HEK293 (cell line): ENCODE measurements at regions not wholly inside any gene's neighbourhood (a gene's known extent, or its start where the extent isn't known, plus 50 kb on each side); places are given as distances from the start of the nearest gene placed in this dataset.
"Not testable (repeated sequence)": the region's sequence is repeated elsewhere in the genome, so short reads cannot be mapped to it uniquely, and the experiment has no call there.

Experiments
- CTCF ChIA-PET: fragments of 350-600 bp; formaldehyde crosslinking; extraction: SDS; loops from one replicate; lab custom pipeline; 2021; ENCODE audit warnings: antibody characterized with exemption; lab: Yijun Ruan, JAX
- POLR2A ChIA-PET: fragments of 300-600 bp; formaldehyde crosslinking; extraction: SDS; loops from one replicate; lab custom pipeline; 2020; ENCODE audit warnings: antibody characterized with exemption, inconsistent platforms; lab: Yijun Ruan, JAX
- H3K27ac ChIP-seq: fragments of 200-500 bp; sonication (Bioruptor generic); 2 replicates; pipeline ENCODE4 v1.5.1; 2014; ENCODE audit warnings: low read depth, low read length, control low read depth, inconsistent platforms; ENCODE audit errors: extremely low read depth
- H3K36me3 ChIP-seq, 2 experiments: fragments of 200-500 bp in 1 of 2; sonication (Bioruptor generic) in 1 of 2; 1 replicate in 1 of 2; 2 replicates in 1 of 2; pipeline ENCODE4 v1.5.1; 2014 to 2017; ENCODE audit warnings: inconsistent platforms in 2 of 2, low read length in 2 of 2; ENCODE audit not compliant: control insufficient read depth in 2 of 2, insufficient read depth in 1 of 2
- H3K4me1 ChIP-seq: fragments of 200-500 bp; sonication (Bioruptor generic); 2 replicates; pipeline ENCODE4 v1.5.1; 2014; ENCODE audit warnings: mild to moderate bottlenecking, low read length, inconsistent platforms; ENCODE audit not compliant: control insufficient read depth, insufficient read depth
- H3K4me3 ChIP-seq: 2 replicates; pipeline ENCODE4 v1.5.1; 2011; ENCODE audit warnings: low read depth, mild to moderate bottlenecking, control low read depth, low read length, moderate library complexity
- H3K9me3 ChIP-seq: fragments of 200-500 bp; sonication (Bioruptor generic); 2 replicates; pipeline ENCODE4 v1.5.1; 2014; ENCODE audit warnings: low read depth, low read length, inconsistent platforms; ENCODE audit not compliant: control insufficient read depth, insufficient read depth
- GLI2 ChIP-seq: fragments of 450-650 bp; formaldehyde crosslinking; IDR thresholded peaks from 2 replicates; pipeline ENCODE4; 2017; ENCODE audit warnings: missing biosample characterization, missing genetic modification characterization, low read depth, borderline replicate concordance
- GLIS1 ChIP-seq: fragments of 450-650 bp; formaldehyde crosslinking; IDR thresholded peaks from 2 replicates; pipeline ENCODE4 v1.5.1; 2016; ENCODE audit warnings: missing biosample characterization, missing genetic modification characterization
- HOXD13 ChIP-seq: sonication (generic); formaldehyde crosslinking; IDR thresholded peaks from 2 replicates; pipeline ENCODE4 v1.8.0; 2022; ENCODE audit warnings: missing genetic modification reagents, borderline replicate concordance
- KLF1 ChIP-seq: fragments of 450-650 bp; formaldehyde crosslinking; IDR thresholded peaks from 2 replicates; pipeline ENCODE4 v1.5.1; 2016; ENCODE audit warnings: missing biosample characterization, missing genetic modification characterization
- OVOL3 ChIP-seq: fragments of 450-650 bp; formaldehyde crosslinking; IDR thresholded peaks from 2 replicates; pipeline ENCODE4 v1.5.1; 2016; ENCODE audit warnings: missing biosample characterization, missing genetic modification characterization
- SP2 ChIP-seq: fragments of 450-650 bp; formaldehyde crosslinking; IDR thresholded peaks from 2 replicates; pipeline ENCODE4 v1.5.1; 2016; ENCODE audit warnings: missing biosample characterization, missing genetic modification characterization
- YY2 ChIP-seq: fragments of 450-650 bp; formaldehyde crosslinking; IDR thresholded peaks from 2 replicates; pipeline ENCODE4 v1.5.1; 2016; ENCODE audit warnings: missing biosample characterization, missing genetic modification characterization
- ZFHX2 ChIP-seq: fragments of 450-650 bp; formaldehyde crosslinking; conservative IDR thresholded peaks from 2 replicates; pipeline ENCODE4 v1.5.1; 2016; ENCODE audit warnings: missing biosample characterization, missing genetic modification characterization
- ZFP37 ChIP-seq: fragments of 450-650 bp; formaldehyde crosslinking; IDR thresholded peaks from 2 replicates; pipeline ENCODE4 v1.5.1; 2016; ENCODE audit warnings: missing biosample characterization, missing genetic modification characterization
- ZFP69B ChIP-seq: fragments of 450-650 bp; formaldehyde crosslinking; IDR thresholded peaks from 2 replicates; pipeline ENCODE4 v1.5.1; 2016; ENCODE audit warnings: missing biosample characterization, missing genetic modification characterization
- ZIC2 ChIP-seq: fragments of 450-650 bp; formaldehyde crosslinking; IDR thresholded peaks from 2 replicates; pipeline ENCODE4 v1.5.1; 2016; ENCODE audit warnings: missing biosample characterization, missing genetic modification characterization
- ZNF174 ChIP-seq: fragments of 450-650 bp; formaldehyde crosslinking; IDR thresholded peaks from 2 replicates; pipeline ENCODE4 v1.5.0; 2017; ENCODE audit warnings: missing biosample characterization, mild to moderate bottlenecking, missing genetic modification characterization
- ZNF274 ChIP-seq, 2 experiments: fragments of 200-500 bp in 1 of 2; fragments of 450-650 bp in 1 of 2; sonication (Bioruptor generic) in 1 of 2; formaldehyde crosslinking in 1 of 2; IDR thresholded peaks; 2 replicates each; pipeline versions ENCODE4 v1.5.1 to v1.6.1; 2014 to 2016; ENCODE audit warnings: borderline replicate concordance in 1 of 2, inconsistent platforms in 1 of 2, low read length in 1 of 2, missing biosample characterization in 1 of 2, missing genetic modification characterization in 1 of 2
- ZNF362 ChIP-seq: fragments of 450-650 bp; formaldehyde crosslinking; IDR thresholded peaks from 2 replicates; pipeline ENCODE4 v1.5.1; 2016; ENCODE audit warnings: missing biosample characterization, missing genetic modification characterization
- ZNF404 ChIP-seq: fragments of 450-650 bp; formaldehyde crosslinking; IDR thresholded peaks from 2 replicates; pipeline ENCODE4 v1.5.1; 2017; ENCODE audit warnings: missing biosample characterization, missing genetic modification characterization
- ZNF544 ChIP-seq: fragments of 450-650 bp; formaldehyde crosslinking; IDR thresholded peaks from 2 replicates; pipeline ENCODE4 v1.5.0; 2017; ENCODE audit warnings: missing biosample characterization, missing genetic modification characterization
- ZNF664 ChIP-seq: fragments of 450-650 bp; formaldehyde crosslinking; IDR thresholded peaks from 2 replicates; pipeline ENCODE4 v1.5.1; 2016; ENCODE audit warnings: missing biosample characterization, missing genetic modification characterization
- ZNF707 ChIP-seq: fragments of 450-650 bp; formaldehyde crosslinking; IDR thresholded peaks from 2 replicates; pipeline ENCODE4 v1.5.1; 2016; ENCODE audit warnings: missing biosample characterization, missing genetic modification characterization
- ZNF747 ChIP-seq: fragments of 450-650 bp; formaldehyde crosslinking; IDR thresholded peaks from 2 replicates; pipeline ENCODE4 v1.5.1; 2016; ENCODE audit warnings: missing biosample characterization, missing genetic modification characterization
- ZNF830 ChIP-seq: fragments of 450-650 bp; IDR thresholded peaks from 2 replicates; pipeline ENCODE4 v1.5.0; 2018; ENCODE audit warnings: missing biosample characterization, missing genetic modification characterization, low read depth, mild to moderate bottlenecking, moderate library complexity
- TF ChIP-seq, protein P1 (sequence below): fragments of 450-650 bp; formaldehyde crosslinking; IDR thresholded peaks from 2 replicates; pipeline ENCODE4 v1.5.1; 2016; ENCODE audit warnings: missing biosample characterization, missing genetic modification characterization
- TF ChIP-seq, protein P2 (sequence below): fragments of 450-650 bp; formaldehyde crosslinking; IDR thresholded peaks from 2 replicates; pipeline ENCODE4 v1.5.1; 2017; ENCODE audit warnings: missing biosample characterization, mild to moderate bottlenecking, missing genetic modification characterization, moderate library complexity
- TF ChIP-seq, protein P3 (sequence below): fragments of 450-650 bp; formaldehyde crosslinking; IDR thresholded peaks from 2 replicates; pipeline ENCODE4 v1.5.1; 2016; ENCODE audit warnings: missing biosample characterization, missing genetic modification characterization, borderline replicate concordance

GRCh38 chr2:200199005-200199404 lies 107.5 kb upstream of the SPATS2L start (continued):
- TF ChIP-seq, protein P1, sequence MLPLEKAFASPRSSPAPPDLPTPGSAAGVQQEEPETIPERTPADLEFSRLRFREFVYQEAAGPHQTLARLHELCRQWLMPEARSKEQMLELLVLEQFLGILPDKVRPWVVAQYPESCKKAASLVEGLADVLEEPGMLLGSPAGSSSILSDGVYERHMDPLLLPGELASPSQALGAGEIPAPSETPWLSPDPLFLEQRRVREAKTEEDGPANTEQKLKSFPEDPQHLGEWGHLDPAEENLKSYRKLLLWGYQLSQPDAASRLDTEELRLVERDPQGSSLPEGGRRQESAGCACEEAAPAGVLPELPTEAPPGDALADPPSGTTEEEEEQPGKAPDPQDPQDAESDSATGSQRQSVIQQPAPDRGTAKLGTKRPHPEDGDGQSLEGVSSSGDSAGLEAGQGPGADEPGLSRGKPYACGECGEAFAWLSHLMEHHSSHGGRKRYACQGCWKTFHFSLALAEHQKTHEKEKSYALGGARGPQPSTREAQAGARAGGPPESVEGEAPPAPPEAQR, result no peak
- TF ChIP-seq ZNF274 (IDR thresholded peaks at IDR 0.05; ENCODE audit: low read length), result no peak
- TF ChIP-seq ZNF274 (tag by site-specific recombination; IDR thresholded peaks at IDR 0.05; ENCODE audit: borderline replicate concordance), result no peak
- TF ChIP-seq ZNF747, result no peak

- CTCF ChIA-PET, result interaction anchor here (0.6 to 1.7 kb wide), 6 partner anchors 8 to 1047 kb away, joined by 3 to 4 read pairs (median 4); no protein-coding TSS in a partner anchor
- Histone ChIP-seq H3K27ac (no peak overlapping the region), H3K36me3 (no peaks in the 10 kb centered on the region), H3K9me3 (no peaks in the 10 kb centered on the region), H3K4me1 (no peaks in the 10 kb centered on the region), H3K4me3 (no peak overlapping the region)
- POLR2A ChIA-PET, result no interaction called here
- TF ChIP-seq ZNF174 (tag by site-specific recombination), result no peak
- no peak for TF ChIP-seq HOXD13
- TF ChIP-seq YY2 (tag by site-specific recombination), result peak; percentile 27; the same call in 1 of the 2 replicates
- peak; percentile 46 for TF ChIP-seq KLF1
- TF ChIP-seq ZIC2, result peak; percentile 36
- no peak for TF ChIP-seq ZNF707
- no peak for TF ChIP-seq ZFP69B (tag by site-specific recombination)
Observed at GRCh38 chr2:200199576-200200263, 106.8 kb upstream of the SPATS2L start.

DNA sequence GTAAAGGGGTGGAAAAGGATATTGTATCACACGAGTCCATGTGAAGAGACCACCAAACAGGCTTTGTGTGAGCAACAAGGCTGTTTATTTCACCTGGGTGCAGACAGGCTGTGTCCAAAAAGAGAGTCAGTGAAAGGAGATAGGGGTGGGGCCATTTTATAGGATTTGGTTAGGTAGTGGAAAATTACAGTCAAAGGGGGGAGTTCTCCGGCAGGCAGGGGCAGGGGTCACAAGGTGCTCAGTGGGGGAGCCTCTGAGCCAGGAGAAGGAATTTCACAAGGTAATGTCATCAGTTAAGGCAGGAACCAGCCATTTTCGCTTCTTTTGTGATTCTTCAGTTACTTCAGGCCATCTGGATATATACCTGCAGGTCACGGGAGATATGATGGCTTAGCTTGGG lies 104.7 kb upstream of the SPATS2L start:
- TF ChIP-seq GLIS1 (tag by site-specific recombination) (peak; percentile 24; the same call in 1 of the 2 replicates), KLF1 (peak; percentile 51)
- H3K4me3 ChIP-seq, H3K27ac ChIP-seq, H3K4me1 ChIP-seq, H3K9me3 ChIP-seq, POLR2A ChIA-PET, CTCF ChIA-PET, H3K36me3 ChIP-seq: not testable (repeated sequence)

GRCh38 chr2:200203381-200203827 lies 103.1 kb upstream of the SPATS2L start:
- ChIA-PET CTCF (no interaction called here), POLR2A (no interaction called here)
- H3K4me1 ChIP-seq, result no peaks in the 10 kb centered on the region
- H3K27ac ChIP-seq, result no peak overlapping the region
- H3K9me3 ChIP-seq, result no peaks in the 10 kb centered on the region
- no peak overlapping the region for H3K4me3 ChIP-seq
- no peaks in the 10 kb centered on the region for H3K36me3 ChIP-seq
- TF ChIP-seq SP2 (tag by site-specific recombination) (no peak), GLI2 (tag by site-specific recombination) (no peak), ZNF404 (tag by site-specific recombination) (no peak), ZNF544 (no peak), ZNF362 (tag by site-specific recombination) (no peak), OVOL3 (tag by site-specific recombination) (no peak), ZNF174 (tag by site-specific recombination) (no peak), ZNF830 (tag by site-specific recombination) (no peak), ZFHX2 (no peak), ZFP37 (tag by site-specific recombination) (no peak), ZNF664 (tag by site-specific recombination) (no peak)
- TF ChIP-seq, protein P2, sequence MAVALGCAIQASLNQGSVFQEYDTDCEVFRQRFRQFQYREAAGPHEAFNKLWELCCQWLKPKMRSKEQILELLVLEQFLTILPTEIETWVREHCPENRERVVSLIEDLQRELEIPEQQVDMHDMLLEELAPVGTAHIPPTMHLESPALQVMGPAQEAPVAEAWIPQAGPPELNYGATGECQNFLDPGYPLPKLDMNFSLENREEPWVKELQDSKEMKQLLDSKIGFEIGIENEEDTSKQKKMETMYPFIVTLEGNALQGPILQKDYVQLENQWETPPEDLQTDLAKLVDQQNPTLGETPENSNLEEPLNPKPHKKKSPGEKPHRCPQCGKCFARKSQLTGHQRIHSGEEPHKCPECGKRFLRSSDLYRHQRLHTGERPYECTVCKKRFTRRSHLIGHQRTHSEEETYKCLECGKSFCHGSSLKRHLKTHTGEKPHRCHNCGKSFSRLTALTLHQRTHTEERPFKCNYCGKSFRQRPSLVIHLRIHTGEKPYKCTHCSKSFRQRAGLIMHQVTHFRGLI, result no peak
- TF ChIP-seq, protein P3, sequence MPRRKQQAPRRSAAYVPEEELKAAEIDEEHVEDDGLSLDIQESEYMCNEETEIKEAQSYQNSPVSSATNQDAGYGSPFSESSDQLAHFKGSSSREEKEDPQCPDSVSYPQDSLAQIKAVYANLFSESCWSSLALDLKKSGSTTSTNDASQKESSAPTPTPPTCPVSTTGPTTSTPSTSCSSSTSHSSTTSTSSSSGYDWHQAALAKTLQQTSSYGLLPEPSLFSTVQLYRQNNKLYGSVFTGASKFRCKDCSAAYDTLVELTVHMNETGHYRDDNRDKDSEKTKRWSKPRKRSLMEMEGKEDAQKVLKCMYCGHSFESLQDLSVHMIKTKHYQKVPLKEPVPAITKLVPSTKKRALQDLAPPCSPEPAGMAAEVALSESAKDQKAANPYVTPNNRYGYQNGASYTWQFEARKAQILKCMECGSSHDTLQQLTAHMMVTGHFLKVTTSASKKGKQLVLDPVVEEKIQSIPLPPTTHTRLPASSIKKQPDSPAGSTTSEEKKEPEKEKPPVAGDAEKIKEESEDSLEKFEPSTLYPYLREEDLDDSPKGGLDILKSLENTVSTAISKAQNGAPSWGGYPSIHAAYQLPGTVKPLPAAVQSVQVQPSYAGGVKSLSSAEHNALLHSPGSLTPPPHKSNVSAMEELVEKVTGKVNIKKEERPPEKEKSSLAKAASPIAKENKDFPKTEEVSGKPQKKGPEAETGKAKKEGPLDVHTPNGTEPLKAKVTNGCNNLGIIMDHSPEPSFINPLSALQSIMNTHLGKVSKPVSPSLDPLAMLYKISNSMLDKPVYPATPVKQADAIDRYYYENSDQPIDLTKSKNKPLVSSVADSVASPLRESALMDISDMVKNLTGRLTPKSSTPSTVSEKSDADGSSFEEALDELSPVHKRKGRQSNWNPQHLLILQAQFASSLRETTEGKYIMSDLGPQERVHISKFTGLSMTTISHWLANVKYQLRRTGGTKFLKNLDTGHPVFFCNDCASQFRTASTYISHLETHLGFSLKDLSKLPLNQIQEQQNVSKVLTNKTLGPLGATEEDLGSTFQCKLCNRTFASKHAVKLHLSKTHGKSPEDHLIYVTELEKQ (tag by site-specific recombination), result no peak
